WI38 (cell line): ENCODE measurements at regions not wholly inside any gene's neighbourhood (a gene's known extent, or its start where the extent isn't known, plus 50 kb on each side); places are given as distances from the start of the nearest gene placed in this dataset.

Experiments used
- H3K4me3 ChIP-seq: 2 replicates; pipeline ENCODE4 v1.5.1; 2011; ENCODE audit warnings: low read depth, mild to moderate bottlenecking, control low read depth, low read length
- CTCF ChIP-seq: IDR thresholded peaks from 2 replicates; pipeline ENCODE4 v1.5.1; 2012; ENCODE audit warnings: low read depth, mild to moderate bottlenecking, control low read depth, low read length

- H3K4me3 ChIP-seq: no peak overlapping the region
- no peak for TF ChIP-seq CTCF
These were observed 108.5 kb downstream of the TMEM114 start for GRCh38 chr16:8481810-8482209.

GRCh38 chr16:8476824-8477223 is 113.5 kb downstream of the TMEM114 start:
- TF ChIP-seq CTCF: no peak
- no peak overlapping the region for H3K4me3 ChIP-seq

- no peak overlapping the region for H3K4me3 ChIP-seq
- TF ChIP-seq CTCF: no peak
These were observed 115.7 kb downstream of the TMEM114 start for GRCh38 chr16:8474587-8474986.

- TF ChIP-seq CTCF: no peak
- no peak overlapping the region for H3K4me3 ChIP-seq
These were observed 121.1 kb downstream of the TMEM114 start for GRCh38 chr16:8469102-8469778.

- no peak for TF ChIP-seq CTCF
- no peak overlapping the region for H3K4me3 ChIP-seq
These were observed 125.3 kb downstream of the TMEM114 start for GRCh38 chr16:8464979-8465378.

- TF ChIP-seq CTCF: no peak
- no peak overlapping the region for H3K4me3 ChIP-seq
These were observed 131.1 kb downstream of the TMEM114 start for GRCh38 chr16:8459085-8459733.

- TF ChIP-seq CTCF: no peak
- no peak overlapping the region for H3K4me3 ChIP-seq
These were observed 131.7 kb downstream of the TMEM114 start for GRCh38 chr16:8458481-8459046.
